Stimulated activated CD4-positive, alpha-beta T cell treated with anti-CD3 and anti-CD28 coated beads, Interleukin-4, amount 100 ng/mL, for 24 hours (primary cell): ENCODE measurements at regions not wholly inside any gene's neighbourhood (a gene's known extent, or its start where the extent isn't known, plus 50 kb on each side); places are given as distances from the start of the nearest gene placed in this dataset.

Experiments used
- DNase-seq: peaks from one replicate; pipeline ENCODE4 v3.0.0-alpha.2; 2020

- DNase-seq = no peak
Measured at GRCh38 chr5:106974272-106974671, 696.5 kb downstream of the EFNA5 start.

- no peak for DNase-seq
Measured at GRCh38 chr5:106966686-106967315, 703.9 kb downstream of the EFNA5 start.

- DNase-seq = no peak
Measured at GRCh38 chr5:106964132-106964531, 706.6 kb downstream of the EFNA5 start.

GRCh38 chr5:106963630-106964029 lies 707.1 kb downstream of the EFNA5 start:
- no peak for DNase-seq

- DNase-seq = no peak
Measured at GRCh38 chr5:106962464-106963230, 708.1 kb downstream of the EFNA5 start.

GRCh38 chr5:106959387-106959786 lies 711.4 kb downstream of the EFNA5 start:
- no peak for DNase-seq

GRCh38 chr5:106957336-106957735 lies 713.4 kb downstream of the EFNA5 start:
- no peak for DNase-seq

GRCh38 chr5:106956886-106957285 lies 713.9 kb downstream of the EFNA5 start:
- no peak for DNase-seq

GRCh38 chr5:106956187-106956586 lies 714.5 kb downstream of the EFNA5 start:
- no peak for DNase-seq

GRCh38 chr5:106940986-106941385 lies 729.8 kb downstream of the EFNA5 start:
- no peak for DNase-seq

GRCh38 chr5:106940301-106940846 lies 730.4 kb downstream of the EFNA5 start:
- DNase-seq = no peak

GRCh38 chr5:106923409-106923808 lies 747.3 kb downstream of the EFNA5 start:
- no peak for DNase-seq

- DNase-seq = no peak
Measured at GRCh38 chr5:106921567-106921966, 749.2 kb downstream of the EFNA5 start.

GRCh38 chr5:106910486-106910885 lies 760.3 kb downstream of the EFNA5 start:
- no peak for DNase-seq

- DNase-seq = no peak
Measured at GRCh38 chr5:106909716-106910115, 761.0 kb downstream of the EFNA5 start.

GRCh38 chr5:106907979-106908378 lies 762.8 kb downstream of the EFNA5 start:
- no peak for DNase-seq

GRCh38 chr5:106906199-106906598 lies 764.5 kb downstream of the EFNA5 start:
- no peak for DNase-seq

GRCh38 chr5:106894964-106895363 lies 775.8 kb downstream of the EFNA5 start:
- no peak for DNase-seq

GRCh38 chr5:106882035-106882434 lies 788.7 kb downstream of the EFNA5 start:
- DNase-seq = no peak

GRCh38 chr5:106880656-106881055 lies 790.1 kb downstream of the EFNA5 start:
- no peak for DNase-seq

- DNase-seq = no peak
Measured at GRCh38 chr5:106877881-106878280, 792.9 kb downstream of the EFNA5 start.

GRCh38 chr5:106876665-106877194 lies 794.0 kb downstream of the EFNA5 start:
- no peak for DNase-seq

GRCh38 chr5:106876298-106876622 lies 794.5 kb downstream of the EFNA5 start:
- DNase-seq = no peak

- no peak for DNase-seq
Measured at GRCh38 chr5:106875591-106876297, 795.0 kb downstream of the EFNA5 start.
